B cell (primary cell): ENCODE measurements at regions not wholly inside any gene's neighbourhood (a gene's known extent, or its start where the extent isn't known, plus 50 kb on each side); places are given as distances from the start of the nearest gene placed in this dataset.

Source experiments
- ATAC-seq: fragments of 200-7000 bp; cut with Tn5 transposase; one replicate; pipeline ENCODE4 v1.10.0; 2021; ENCODE audit warnings: low read depth, mild to moderate bottlenecking, moderate number of reproducible peaks, moderate library complexity
- CTCF ChIA-PET: fragments of 350-600 bp; sonication (Branson Sonifier 250); formaldehyde crosslinking; loops from one replicate; lab custom pipeline; 2021; ENCODE audit warnings: antibody characterized with exemption, inconsistent platforms; lab: Charles Lee
- POLR2A ChIA-PET: fragments of 350-600 bp; sonication (Branson Sonifier 250); formaldehyde crosslinking; loops from one replicate; lab custom pipeline; 2021; ENCODE audit warnings: antibody characterized with exemption; lab: Charles Lee
- DNase-seq: peaks from one replicate; pipeline ENCODE4 v3.0.0; 2013
- H2AFZ ChIP-seq: 2 replicates; pipeline ENCODE4 v1.6.1; 2012; ENCODE audit warnings: mild to moderate bottlenecking, low read depth, low read length; ENCODE audit not compliant: insufficient read depth, poor library complexity, severe bottlenecking
- H3K27ac ChIP-seq, 2 donors: 1 replicate in 1 of 2; 2 replicates in 1 of 2; pipeline ENCODE4 v1.5.1; 2012 to 2013; ENCODE audit warnings: low read length in 2 of 2, mild to moderate bottlenecking in 2 of 2, moderate library complexity in 1 of 2
- H3K27me3 ChIP-seq, 4 experiments: fragments of 200-600 bp in 1 of 4; sonication (generic) in 1 of 4; replicated peaks in 1 of 4; 1 replicate in 2 of 4; 2 replicates in 2 of 4; pipeline versions ENCODE4 v1.6.1 to v1.7.0; 2013 to 2016; ENCODE audit warnings: low read length in 3 of 4, mild to moderate bottlenecking in 2 of 4, mixed read lengths in 1 of 4, moderate library complexity in 1 of 4; ENCODE audit not compliant: insufficient read depth in 4 of 4, control insufficient read depth in 3 of 4; ENCODE audit errors: control extremely low read depth in 1 of 4
- H3K36me3 ChIP-seq, 2 experiments: replicated peaks in 1 of 2; 1 replicate in 1 of 2; 2 replicates in 1 of 2; pipeline versions ENCODE4 v1.6.1 to v1.7.1; 2013; ENCODE audit warnings: low read length in 1 of 2; ENCODE audit not compliant: insufficient read depth in 2 of 2, control insufficient read depth in 1 of 2; ENCODE audit errors: control extremely low read depth in 1 of 2, extremely low read depth in 1 of 2
- H3K4me1 ChIP-seq, 2 donors: fragments of 200-600 bp in 1 of 2; sonication (generic) in 1 of 2; 1 replicate in 1 of 2; 2 replicates in 1 of 2; pipeline versions ENCODE4 v1.5.1 to v1.6.1; 2013 to 2017; ENCODE audit warnings: low read length in 2 of 2; ENCODE audit not compliant: control insufficient read depth in 2 of 2, insufficient read depth in 2 of 2
- H3K4me2 ChIP-seq: replicated peaks from 2 replicates; pipeline ENCODE3; 2012; ENCODE audit warnings: mild to moderate bottlenecking, low read depth, low read length; ENCODE audit not compliant: poor library complexity, severe bottlenecking
- H3K4me3 ChIP-seq, 5 experiments: fragments of 200-600 bp in 1 of 5; sonication (generic) in 1 of 5; 1 replicate in 3 of 5; 2 replicates in 2 of 5; pipeline versions ENCODE4 v1.5.1 to v1.7.0; 2011 to 2016; ENCODE audit warnings: low read length in 4 of 5, mild to moderate bottlenecking in 4 of 5, low read depth in 2 of 5, control low read depth in 1 of 5, moderate library complexity in 1 of 5; ENCODE audit not compliant: insufficient read depth in 1 of 5; ENCODE audit errors: control extremely low read depth in 1 of 5, extremely low read depth in 1 of 5
- H3K79me2 ChIP-seq: fragments of 200-600 bp; sonication (generic); one replicate; pipeline ENCODE4 v1.6.0; 2016; ENCODE audit warnings: low read length; ENCODE audit not compliant: control insufficient read depth, insufficient read depth
- H3K9ac ChIP-seq: fragments of 200-600 bp; sonication (generic); 2 replicates; pipeline ENCODE4 v1.6.1; 2017; ENCODE audit warnings: mild to moderate bottlenecking, low read length, moderate library complexity
- H3K9me3 ChIP-seq, 3 donors: one replicate each; pipeline versions ENCODE4 v1.6.1 to v1.7.1; 2013; ENCODE audit warnings: low read length in 2 of 3; ENCODE audit not compliant: control insufficient read depth in 2 of 3, insufficient read depth in 1 of 3; ENCODE audit errors: control extremely low read depth in 1 of 3
- H4K20me1 ChIP-seq: 2 replicates; pipeline ENCODE4 v1.6.0; 2012; ENCODE audit warnings: mild to moderate bottlenecking, low read length; ENCODE audit not compliant: insufficient read depth, control insufficient read depth, poor library complexity, severe bottlenecking
- H3K27ac Mint-ChIP-seq: one replicate; pipeline ENCODE4 v1.8.0; 2021; ENCODE audit warnings: mixed read lengths
- H3K27me3 Mint-ChIP-seq: one replicate; pipeline ENCODE4 v1.8.0; 2021; ENCODE audit warnings: mixed read lengths
- H3K4me1 Mint-ChIP-seq: one replicate; pipeline ENCODE4 v1.8.0; 2021; ENCODE audit warnings: mixed read lengths
- H3K4me3 Mint-ChIP-seq: one replicate; pipeline ENCODE4 v1.8.0; 2021; ENCODE audit warnings: mixed read lengths
- H3K9me3 Mint-ChIP-seq: one replicate; pipeline ENCODE4 v1.8.0; 2022; ENCODE audit warnings: mixed read lengths; ENCODE audit not compliant: insufficient read depth
- EZH2 ChIP-seq: IDR thresholded peaks from 2 replicates; pipeline ENCODE4 v1.6.1; 2012; ENCODE audit warnings: borderline replicate concordance, low read depth, mild to moderate bottlenecking, moderate library complexity, low read length; ENCODE audit not compliant: insufficient read depth, poor library complexity, severe bottlenecking
- WGBS: methylation state at CpG from one replicate; pipeline ENCODE4 v1.1.5; 2013; ENCODE audit warnings: missing lambda C conversion rate; ENCODE audit not compliant: insufficient coverage; 5-methylcytosine and 5-hydroxymethylcytosine counted together
- intact Hi-C: fragments of 100-400 bp; cut with micrococcal nuclease; formaldehyde crosslinking; loops from one replicate; pipeline ENCODE4 v1.10.0; 2022
- TF ChIP-seq, protein P1 (sequence below): fragments of 200-600 bp; IDR thresholded peaks from one replicate; pipeline ENCODE4 v1.8.0; 2022; ENCODE audit warnings: antibody characterized with exemption, mild to moderate bottlenecking

DNA sequence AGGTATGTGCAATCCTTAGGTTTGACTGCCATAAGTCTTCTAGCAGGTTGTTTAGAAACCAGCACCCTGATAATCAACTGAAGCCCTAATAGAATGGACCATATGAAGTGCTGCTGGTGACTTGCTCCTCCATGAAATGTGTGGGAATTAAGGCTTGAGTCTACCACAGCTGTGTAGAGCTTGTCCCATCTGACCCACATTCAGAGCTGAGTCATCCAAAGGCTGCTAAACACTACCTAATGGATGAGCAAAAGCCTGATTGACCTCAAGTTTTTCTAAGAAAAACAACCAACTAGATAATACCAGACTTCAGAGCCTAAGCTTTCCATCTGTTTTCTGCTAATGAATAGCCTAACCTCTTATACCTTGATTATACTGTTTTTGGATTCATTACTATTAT lies 120.3 kb upstream of the MOCS1 start:
- no peak overlapping the region for H3K27ac Mint-ChIP-seq
- ChIA-PET CTCF (no interaction called here), POLR2A (no interaction called here)
- ATAC-seq (no peak), DNase-seq (no peak)
- no peak overlapping the region for H2AFZ ChIP-seq
- no peaks in the 10 kb centered on the region for H3K36me3 ChIP-seq
- intact Hi-C loops, result no loop called here
- H3K4me2 ChIP-seq, result no peak overlapping the region
- H3K79me2 ChIP-seq, result no peaks in the 10 kb centered on the region
- no peak overlapping the region for H3K4me3 Mint-ChIP-seq
- no peaks in the 10 kb centered on the region for H3K4me1 Mint-ChIP-seq
- peaks cover 0 to 3% (median 0%) of the 10 kb centered on the region in 4 experiments for H3K27me3 ChIP-seq
- H4K20me1 ChIP-seq, result no peaks in the 10 kb centered on the region
- H3K9me3 Mint-ChIP-seq, result no peaks in the 10 kb centered on the region
- no peak overlapping the region for H3K4me3 ChIP-seq
- H3K27ac ChIP-seq, result no peak overlapping the region
- H3K9me3 ChIP-seq, result peaks cover 0 to 19% (median 0%) of the 10 kb centered on the region in 3 donors
- H3K9ac ChIP-seq, result no peak overlapping the region
- H3K4me1 ChIP-seq, result no peaks in the 10 kb centered on the region
- H3K27me3 Mint-ChIP-seq, result peaks cover 8% of the 10 kb centered on the region
- TF ChIP-seq, protein P1, sequence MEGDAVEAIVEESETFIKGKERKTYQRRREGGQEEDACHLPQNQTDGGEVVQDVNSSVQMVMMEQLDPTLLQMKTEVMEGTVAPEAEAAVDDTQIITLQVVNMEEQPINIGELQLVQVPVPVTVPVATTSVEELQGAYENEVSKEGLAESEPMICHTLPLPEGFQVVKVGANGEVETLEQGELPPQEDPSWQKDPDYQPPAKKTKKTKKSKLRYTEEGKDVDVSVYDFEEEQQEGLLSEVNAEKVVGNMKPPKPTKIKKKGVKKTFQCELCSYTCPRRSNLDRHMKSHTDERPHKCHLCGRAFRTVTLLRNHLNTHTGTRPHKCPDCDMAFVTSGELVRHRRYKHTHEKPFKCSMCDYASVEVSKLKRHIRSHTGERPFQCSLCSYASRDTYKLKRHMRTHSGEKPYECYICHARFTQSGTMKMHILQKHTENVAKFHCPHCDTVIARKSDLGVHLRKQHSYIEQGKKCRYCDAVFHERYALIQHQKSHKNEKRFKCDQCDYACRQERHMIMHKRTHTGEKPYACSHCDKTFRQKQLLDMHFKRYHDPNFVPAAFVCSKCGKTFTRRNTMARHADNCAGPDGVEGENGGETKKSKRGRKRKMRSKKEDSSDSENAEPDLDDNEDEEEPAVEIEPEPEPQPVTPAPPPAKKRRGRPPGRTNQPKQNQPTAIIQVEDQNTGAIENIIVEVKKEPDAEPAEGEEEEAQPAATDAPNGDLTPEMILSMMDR, result no peak

DNA sequence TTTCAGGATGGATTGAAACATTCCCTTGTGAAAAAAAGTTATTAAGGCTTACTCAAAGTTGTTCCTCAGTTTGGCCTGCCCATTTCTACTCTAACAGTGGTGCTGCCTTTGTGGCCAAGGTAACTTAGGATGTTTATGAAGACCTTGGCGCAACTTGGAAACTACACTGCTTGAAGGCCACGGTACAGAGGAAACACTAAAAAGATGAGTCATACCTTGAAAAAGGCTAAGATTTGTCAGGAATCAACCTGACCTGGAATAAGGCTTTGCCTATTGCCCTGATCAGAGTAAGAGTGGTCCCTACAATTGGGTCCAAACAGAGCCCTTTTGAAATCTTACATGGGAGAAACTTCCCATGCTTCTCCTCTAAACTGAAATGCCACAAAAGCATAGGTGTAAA lies 119.9 kb upstream of the MOCS1 start:
- no peak overlapping the region for H2AFZ ChIP-seq
- peaks cover 8% of the 10 kb centered on the region for H3K27me3 Mint-ChIP-seq
- DNase-seq (no peak), ATAC-seq (no peak)
- no peak overlapping the region for H3K4me3 Mint-ChIP-seq
- H3K4me1 Mint-ChIP-seq, result no peaks in the 10 kb centered on the region
- H3K9me3 Mint-ChIP-seq, result no peaks in the 10 kb centered on the region
- no peaks in the 10 kb centered on the region for H4K20me1 ChIP-seq
- ChIA-PET CTCF (no interaction called here), POLR2A (no interaction called here)
- WGBS, result 43% methylated on average over 2 of the region's 2 CpGs
- TF ChIP-seq, protein P1, result no peak
- no peak for TF ChIP-seq EZH2
- H3K4me1 ChIP-seq, result no peaks in the 10 kb centered on the region
- intact Hi-C loops, result no loop called here
- H3K27ac ChIP-seq, result no peak overlapping the region
- H3K79me2 ChIP-seq, result no peaks in the 10 kb centered on the region
- H3K4me2 ChIP-seq, result no peak overlapping the region
- peaks cover 0 to 19% (median 0%) of the 10 kb centered on the region in 3 donors for H3K9me3 ChIP-seq
- H3K4me3 ChIP-seq, result no peak overlapping the region
- H3K9ac ChIP-seq, result no peak overlapping the region
- no peak overlapping the region for H3K27ac Mint-ChIP-seq
- no peaks in the 10 kb centered on the region for H3K36me3 ChIP-seq
- H3K27me3 ChIP-seq, result peaks cover 0 to 3% (median 0%) of the 10 kb centered on the region in 4 experiments
